OCI-LY3 (cell line): ENCODE measurements at regions not wholly inside any gene's neighbourhood (a gene's known extent, or its start where the extent isn't known, plus 50 kb on each side); places are given as distances from the start of the nearest gene placed in this dataset.

Experiments
- H2AFZ ChIP-seq: fragments of 200-600, 300-600 bp; shearing (Covaris generic); 2 replicates; pipeline ENCODE4 v1.6.0; 2014; ENCODE audit warnings: antibody characterized with exemption, low read depth, low read length
- H3K27ac ChIP-seq: fragments of 200-600, 300-600 bp; sonication (generic); 2 replicates; pipeline ENCODE4 v1.5.1; 2014; ENCODE audit warnings: mild to moderate bottlenecking, low read length, moderate library complexity, mixed read lengths
- H3K27me3 ChIP-seq: fragments of 200-600, 300-600 bp; sonication (generic); 2 replicates; pipeline ENCODE4 v1.6.1; 2014; ENCODE audit warnings: low read depth, low read length, mixed read lengths
- H3K36me3 ChIP-seq: fragments of 200-600, 300-600 bp; sonication (generic); replicated peaks from 2 replicates; pipeline ENCODE3; 2014; ENCODE audit warnings: low read depth, low read length, mixed read lengths
- H3K4me1 ChIP-seq: fragments of 300-600, 200-600 bp; sonication (generic); 2 replicates; pipeline ENCODE4 v1.6.1; 2014; ENCODE audit warnings: low read length, mixed read lengths
- H3K4me2 ChIP-seq: fragments of 200-600, 300-600 bp; sonication (generic); 2 replicates; pipeline ENCODE4 v1.6.1; 2014; ENCODE audit warnings: low read length, mixed read lengths
- H3K4me3 ChIP-seq: fragments of 300-600, 200-600 bp; sonication (generic); 2 replicates; pipeline ENCODE4 v1.5.1; 2014; ENCODE audit warnings: antibody characterized with exemption, mild to moderate bottlenecking, low read length, moderate library complexity
- H3K79me2 ChIP-seq: fragments of 300-600, 200-600 bp; shearing (Covaris generic); 2 replicates; pipeline ENCODE4 v1.6.1; 2014; ENCODE audit warnings: mild to moderate bottlenecking, low read length, mixed read lengths
- H3K9ac ChIP-seq: fragments of 300-600, 200-600 bp; shearing (Covaris generic); 2 replicates; pipeline ENCODE4 v1.6.0; 2014; ENCODE audit warnings: mild to moderate bottlenecking, low read length, moderate library complexity
- H3K9me3 ChIP-seq: fragments of 200-600, 300-600 bp; shearing (Covaris generic); 2 replicates; pipeline ENCODE4 v1.6.1; 2014; ENCODE audit warnings: low read length, mixed read lengths; ENCODE audit not compliant: insufficient read depth
- H4K20me1 ChIP-seq: fragments of 200-600, 300-600 bp; sonication (generic); 2 replicates; pipeline ENCODE4 v1.6.1; 2016; ENCODE audit warnings: low read length, mixed read lengths; ENCODE audit not compliant: insufficient read depth
- EZH2phosphoT487 ChIP-seq: fragments of 200-600 bp; shearing (Covaris generic); IDR thresholded peaks from 2 replicates; pipeline ENCODE4 v1.6.1; 2018; ENCODE audit warnings: antibody characterized with exemption, mixed run types, low read depth
- TF ChIP-seq, protein P1 (sequence below): fragments of 200-600, 300-600 bp; sonication (generic); IDR thresholded peaks from 2 replicates; pipeline ENCODE4 v1.5.1; 2014; ENCODE audit warnings: antibody characterized with exemption, low read length, low read depth

DNA sequence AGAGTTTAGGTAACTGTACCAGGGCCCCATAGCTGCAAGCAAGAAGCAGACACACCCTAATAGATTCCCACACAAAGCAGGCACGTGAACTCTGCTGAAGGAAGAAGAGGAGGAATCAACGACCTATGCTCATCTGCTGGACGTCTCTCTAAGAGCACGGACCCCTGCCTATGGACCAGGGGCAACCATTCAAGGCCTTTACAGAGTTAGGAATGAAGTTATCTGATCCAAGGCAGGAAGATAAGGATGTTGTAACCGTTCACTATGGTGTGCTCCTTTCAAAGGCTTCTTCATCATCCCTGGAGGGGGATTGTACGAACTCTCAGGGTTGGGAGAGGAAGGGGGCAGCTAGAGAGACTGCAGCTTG, 141.6 kb upstream of the PARP11 start:
- Histone ChIP-seq H3K27ac (no peak overlapping the region), H3K4me1 (no peaks in the 10 kb centered on the region), H3K79me2 (no peaks in the 10 kb centered on the region), H3K9ac (no peak overlapping the region), H3K4me3 (no peak overlapping the region), H4K20me1 (no peaks in the 10 kb centered on the region), H3K36me3 (no peaks in the 10 kb centered on the region), H2AFZ (no peak overlapping the region), H3K27me3 (0 out of 2 replicates have a peak, but pooled peaks cover 2% of the 10 kb centered on the region), H3K9me3 (no peaks in the 10 kb centered on the region), H3K4me2 (no peak overlapping the region)
- no peak for TF ChIP-seq EZH2phosphoT487
- TF ChIP-seq, protein P1, sequence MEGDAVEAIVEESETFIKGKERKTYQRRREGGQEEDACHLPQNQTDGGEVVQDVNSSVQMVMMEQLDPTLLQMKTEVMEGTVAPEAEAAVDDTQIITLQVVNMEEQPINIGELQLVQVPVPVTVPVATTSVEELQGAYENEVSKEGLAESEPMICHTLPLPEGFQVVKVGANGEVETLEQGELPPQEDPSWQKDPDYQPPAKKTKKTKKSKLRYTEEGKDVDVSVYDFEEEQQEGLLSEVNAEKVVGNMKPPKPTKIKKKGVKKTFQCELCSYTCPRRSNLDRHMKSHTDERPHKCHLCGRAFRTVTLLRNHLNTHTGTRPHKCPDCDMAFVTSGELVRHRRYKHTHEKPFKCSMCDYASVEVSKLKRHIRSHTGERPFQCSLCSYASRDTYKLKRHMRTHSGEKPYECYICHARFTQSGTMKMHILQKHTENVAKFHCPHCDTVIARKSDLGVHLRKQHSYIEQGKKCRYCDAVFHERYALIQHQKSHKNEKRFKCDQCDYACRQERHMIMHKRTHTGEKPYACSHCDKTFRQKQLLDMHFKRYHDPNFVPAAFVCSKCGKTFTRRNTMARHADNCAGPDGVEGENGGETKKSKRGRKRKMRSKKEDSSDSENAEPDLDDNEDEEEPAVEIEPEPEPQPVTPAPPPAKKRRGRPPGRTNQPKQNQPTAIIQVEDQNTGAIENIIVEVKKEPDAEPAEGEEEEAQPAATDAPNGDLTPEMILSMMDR, result no peak

DNA sequence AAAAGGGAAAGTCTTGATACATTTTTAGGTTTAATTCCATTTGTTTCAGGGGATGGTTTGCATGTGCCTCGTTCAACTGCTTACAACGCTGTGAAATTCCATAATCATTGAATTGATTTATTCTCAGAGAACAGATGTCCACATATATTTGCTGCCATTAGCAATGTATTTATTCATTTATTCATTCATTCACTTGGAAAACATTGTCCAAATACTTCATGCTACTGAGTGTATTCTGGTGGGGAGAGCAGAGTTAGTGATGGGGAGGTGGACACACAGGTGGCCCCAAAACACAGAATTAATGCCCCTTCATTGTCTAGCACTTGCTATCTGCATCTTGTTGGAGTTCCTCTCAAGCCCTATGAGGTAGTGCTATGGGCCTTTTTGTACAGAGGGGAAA, 141.2 kb upstream of the PARP11 start:
- H3K27me3 ChIP-seq, result 0 out of 2 replicates have a peak, but pooled peaks cover 2% of the 10 kb centered on the region
- no peak overlapping the region for H3K27ac ChIP-seq
- H3K79me2 ChIP-seq, result no peaks in the 10 kb centered on the region
- H3K4me1 ChIP-seq, result no peaks in the 10 kb centered on the region
- H3K4me3 ChIP-seq, result no peak overlapping the region
- H3K36me3 ChIP-seq, result no peaks in the 10 kb centered on the region
- no peak overlapping the region for H2AFZ ChIP-seq
- TF ChIP-seq EZH2phosphoT487, result no peak
- TF ChIP-seq, protein P1, result no peak
- no peaks in the 10 kb centered on the region for H4K20me1 ChIP-seq
- no peaks in the 10 kb centered on the region for H3K9me3 ChIP-seq
- H3K4me2 ChIP-seq, result no peak overlapping the region
- H3K9ac ChIP-seq, result no peak overlapping the region

DNA sequence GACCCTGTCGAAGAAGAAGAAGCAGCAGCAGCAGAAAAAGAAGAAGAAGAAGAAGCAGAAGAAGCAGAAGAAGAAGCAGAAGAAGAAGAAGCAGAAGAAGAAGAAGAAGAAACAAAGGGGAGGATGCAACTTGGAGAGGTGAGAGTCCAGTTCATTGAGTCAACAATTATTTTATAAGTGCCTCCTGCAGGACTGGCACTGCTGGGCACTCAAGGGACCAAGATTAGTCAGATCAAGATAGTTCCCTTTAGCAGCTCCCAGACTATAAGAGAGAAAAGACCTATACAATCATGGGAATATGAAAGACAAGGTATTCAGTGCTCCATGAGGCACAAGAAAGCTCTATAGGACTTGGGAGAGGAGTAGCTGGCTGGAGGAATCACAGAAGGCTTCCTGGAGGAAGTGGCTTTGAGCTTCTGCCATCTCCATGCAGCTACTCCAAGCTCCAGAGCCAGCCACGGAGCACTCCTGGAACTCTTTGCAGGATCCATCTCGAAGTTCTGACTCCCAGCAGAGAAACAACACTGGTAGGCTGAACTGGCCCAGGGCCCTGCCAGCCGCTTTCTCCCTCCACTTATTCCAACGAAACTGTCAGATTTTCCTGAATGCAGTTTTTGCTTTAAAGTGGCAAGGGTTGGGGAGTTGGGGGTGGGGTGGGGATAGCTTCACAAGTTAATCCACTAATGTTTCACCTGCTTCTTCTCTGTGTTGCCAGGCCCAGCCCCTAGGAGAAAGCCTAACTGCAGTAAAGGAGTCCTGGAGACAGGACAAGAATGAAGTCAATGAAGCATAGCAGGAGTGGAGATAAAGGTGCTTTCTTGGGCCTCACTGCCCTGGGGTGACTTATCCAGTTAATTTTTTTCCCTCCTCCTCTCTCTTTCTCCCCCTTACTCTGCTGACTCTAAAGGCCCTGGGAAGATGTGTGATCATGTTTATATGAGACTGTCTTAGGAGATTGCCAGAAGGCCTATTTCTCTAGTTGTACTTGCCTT, 140.1 kb upstream of the PARP11 start:
- Histone ChIP-seq H3K79me2 (no peaks in the 10 kb centered on the region), H3K36me3 (no peaks in the 10 kb centered on the region), H3K27ac (no peak overlapping the region), H3K4me1 (no peaks in the 10 kb centered on the region), H3K27me3 (0 out of 2 replicates have a peak, but pooled peaks cover 6% of the 10 kb centered on the region), H3K4me2 (no peak overlapping the region), H3K9me3 (no peaks in the 10 kb centered on the region), H4K20me1 (no peaks in the 10 kb centered on the region), H3K9ac (no peak overlapping the region), H2AFZ (no peak overlapping the region), H3K4me3 (no peak overlapping the region)
- no peak for TF ChIP-seq EZH2phosphoT487
- TF ChIP-seq, protein P1, result no peak

DNA sequence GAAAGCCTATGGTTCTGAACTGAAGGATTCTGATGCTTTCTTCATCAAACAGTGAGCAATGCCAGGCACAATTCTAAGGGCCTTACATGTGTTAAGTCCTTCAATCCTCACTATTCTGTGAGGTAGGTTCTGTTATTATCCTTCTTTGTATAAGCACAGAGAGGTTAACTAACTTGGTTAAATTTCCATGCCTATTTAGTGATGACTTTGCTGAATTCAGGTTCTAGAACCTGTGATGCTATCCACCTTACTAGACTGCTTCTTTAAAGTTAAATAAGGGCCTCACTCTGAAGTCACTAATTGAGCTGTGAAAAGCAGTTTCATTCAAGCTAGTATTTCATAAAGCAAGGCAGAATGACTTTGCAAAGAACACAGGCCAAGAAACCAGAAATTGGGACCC, 138.9 kb upstream of the PARP11 start:
- H3K4me2 ChIP-seq, result no peak overlapping the region
- H3K9ac ChIP-seq, result no peak overlapping the region
- H3K27me3 ChIP-seq, result 0 out of 2 replicates have a peak, but pooled peaks cover 3% of the 10 kb centered on the region
- H3K36me3 ChIP-seq, result no peaks in the 10 kb centered on the region
- H2AFZ ChIP-seq, result no peak overlapping the region
- no peaks in the 10 kb centered on the region for H3K79me2 ChIP-seq
- no peaks in the 10 kb centered on the region for H3K9me3 ChIP-seq
- TF ChIP-seq, protein P1, result no peak
- TF ChIP-seq EZH2phosphoT487, result no peak
- no peak overlapping the region for H3K27ac ChIP-seq
- no peaks in the 10 kb centered on the region for H3K4me1 ChIP-seq
- H3K4me3 ChIP-seq, result no peak overlapping the region
- H4K20me1 ChIP-seq, result no peaks in the 10 kb centered on the region
